Trophoblast cell (in vitro differentiated cells and primary cell): ENCODE measurements at regions not wholly inside any gene's neighbourhood (a gene's known extent, or its start where the extent isn't known, plus 50 kb on each side); places are given as distances from the start of the nearest gene placed in this dataset.
"Not testable (repeated sequence)": the region's sequence is repeated elsewhere in the genome, so short reads cannot be mapped to it uniquely, and the experiment has no call there.

Experiments used
- DNase-seq, 2 donors: peaks; one replicate each; pipeline ENCODE4 v3.0.0-alpha.2; 2016
- H2AFZ ChIP-seq: 2 replicates; pipeline ENCODE4 v1.6.1; 2013; ENCODE audit warnings: low read length, moderate library complexity, mild to moderate bottlenecking; ENCODE audit not compliant: insufficient read depth, poor library complexity
- H2AK5ac ChIP-seq: 2 replicates; pipeline ENCODE4 v1.6.1; 2013; ENCODE audit warnings: mild to moderate bottlenecking, low read length
- H2BK120ac ChIP-seq: 2 replicates; pipeline ENCODE4 v1.6.1; 2013; ENCODE audit warnings: low read length, mild to moderate bottlenecking, moderate library complexity; ENCODE audit not compliant: insufficient read depth, poor library complexity
- H2BK12ac ChIP-seq: 2 replicates; pipeline ENCODE4 v1.6.1; 2013; ENCODE audit warnings: mild to moderate bottlenecking, low read length, moderate library complexity
- H2BK5ac ChIP-seq: 2 replicates; pipeline ENCODE4 v1.6.1; 2013; ENCODE audit warnings: low read length, low read depth, moderate library complexity, mild to moderate bottlenecking; ENCODE audit not compliant: poor library complexity
- H3K14ac ChIP-seq: 2 replicates; pipeline ENCODE4 v1.6.1; 2013; ENCODE audit warnings: mild to moderate bottlenecking, low read length
- H3K18ac ChIP-seq: 2 replicates; pipeline ENCODE4 v1.6.1; 2013; ENCODE audit warnings: mild to moderate bottlenecking, low read length
- H3K23ac ChIP-seq: 2 replicates; pipeline ENCODE4 v1.6.1; 2013; ENCODE audit warnings: low read length
- H3K27ac ChIP-seq: 2 replicates; pipeline ENCODE4 v1.5.1; 2013; ENCODE audit warnings: low read depth, mild to moderate bottlenecking, inconsistent platforms, low read length, moderate library complexity
- H3K27me3 ChIP-seq: 2 replicates; pipeline ENCODE4 v1.6.1; 2013; ENCODE audit warnings: inconsistent platforms, mild to moderate bottlenecking, low read length, moderate library complexity; ENCODE audit not compliant: insufficient read depth
- H3K36me3 ChIP-seq, 2 experiments: 1 replicate in 1 of 2; 2 replicates in 1 of 2; pipeline ENCODE4 v1.6.1; 2013; ENCODE audit warnings: low read length in 2 of 2, mild to moderate bottlenecking in 2 of 2, moderate library complexity in 1 of 2; ENCODE audit not compliant: insufficient read depth in 2 of 2, control insufficient read depth in 1 of 2
- H3K4ac ChIP-seq: 2 replicates; pipeline ENCODE4 v1.6.1; 2013; ENCODE audit warnings: low read depth, mild to moderate bottlenecking, low read length, moderate library complexity
- H3K4me1 ChIP-seq, 2 experiments: 1 replicate in 1 of 2; 2 replicates in 1 of 2; pipeline ENCODE4 v1.6.1; 2013; ENCODE audit warnings: low read length in 2 of 2, mild to moderate bottlenecking in 2 of 2, moderate library complexity in 1 of 2; ENCODE audit not compliant: insufficient read depth in 2 of 2, control insufficient read depth in 1 of 2
- H3K4me2 ChIP-seq: 2 replicates; pipeline ENCODE4 v1.6.1; 2013; ENCODE audit warnings: inconsistent platforms, mild to moderate bottlenecking, low read length, moderate library complexity
- H3K4me3 ChIP-seq: 2 replicates; pipeline ENCODE4 v1.5.1; 2013; ENCODE audit warnings: mild to moderate bottlenecking, low read depth, low read length, inconsistent platforms
- H3K79me1 ChIP-seq: one replicate; pipeline ENCODE4 v1.6.1; 2013; ENCODE audit warnings: low read length
- H3K79me2 ChIP-seq: 2 replicates; pipeline ENCODE4 v1.6.1; 2013; ENCODE audit warnings: low read length, mild to moderate bottlenecking; ENCODE audit not compliant: control insufficient read depth, insufficient read depth, poor library complexity
- H3K9ac ChIP-seq: 2 replicates; pipeline ENCODE4 v1.6.1; 2013; ENCODE audit warnings: mild to moderate bottlenecking, low read length
- H3K9me3 ChIP-seq: 2 replicates; pipeline ENCODE4 v1.6.1; 2013; ENCODE audit warnings: low read depth, mild to moderate bottlenecking, control low read depth, inconsistent platforms, low read length; ENCODE audit not compliant: insufficient read depth
- H4K12ac ChIP-seq: 2 replicates; pipeline ENCODE4 v1.6.1; 2013; ENCODE audit warnings: low read depth, mild to moderate bottlenecking, low read length, moderate library complexity
- H4K8ac ChIP-seq: 2 replicates; pipeline ENCODE4 v1.6.1; 2013; ENCODE audit warnings: low read depth, mild to moderate bottlenecking, low read length, moderate library complexity
- H4K91ac ChIP-seq: one replicate; pipeline ENCODE4 v1.6.1; 2013; ENCODE audit warnings: low read depth, mild to moderate bottlenecking, low read length, moderate library complexity
- WGBS: extraction: QIAGEN DNeasy Blood & Tissue Kit; methylation state at CpG from one replicate; pipeline ENCODE4 v1.1.7; 2013; ENCODE audit warnings: missing lambda C conversion rate; ENCODE audit not compliant: insufficient read length, insufficient coverage; ENCODE audit errors: extremely low coverage; 5-methylcytosine and 5-hydroxymethylcytosine counted together

- Histone ChIP-seq H4K8ac (no peak overlapping the region), H4K91ac (no peak overlapping the region), H3K36me3 (no peaks in the 10 kb centered on the region), H3K4me2 (no peak overlapping the region), H2AFZ (no peak overlapping the region), H2BK5ac (no peak overlapping the region), H2AK5ac (no peak overlapping the region), H3K14ac (no peak overlapping the region), H3K4me3 (no peak overlapping the region), H3K4me1 (no peaks in the 10 kb centered on the region), H3K79me1 (no peaks in the 10 kb centered on the region), H3K18ac (no peak overlapping the region), H3K27ac (no peak overlapping the region), H2BK12ac (no peak overlapping the region), H3K23ac (no peak overlapping the region), H3K9me3 (no peaks in the 10 kb centered on the region), H3K4ac (no peak overlapping the region), H4K12ac (no peak overlapping the region), H2BK120ac (no peak overlapping the region), H3K79me2 (no peaks in the 10 kb centered on the region), H3K9ac (no peak overlapping the region), H3K27me3 (no peaks in the 10 kb centered on the region)
- DNase-seq = no peak
- WGBS = no CpG with 5 or more reads among the region's 2 CpGs
These were observed 126.9 kb upstream of the BCOR start for GRCh38 chrX:40224658-40225057.

GRCh38 chrX:40222612-40223011 is 124.9 kb upstream of the BCOR start:
- not testable (repeated sequence) for H3K79me1 ChIP-seq, H3K4me2 ChIP-seq, H3K79me2 ChIP-seq, H4K12ac ChIP-seq, H3K4me1 ChIP-seq, H3K4me3 ChIP-seq, H3K9ac ChIP-seq, H3K36me3 ChIP-seq, H4K8ac ChIP-seq, H2BK120ac ChIP-seq, H3K18ac ChIP-seq, H3K27ac ChIP-seq, H3K9me3 ChIP-seq, DNase-seq, H3K14ac ChIP-seq, H3K4ac ChIP-seq, H2AFZ ChIP-seq, H4K91ac ChIP-seq, H2BK12ac ChIP-seq, H2BK5ac ChIP-seq, H3K27me3 ChIP-seq, H2AK5ac ChIP-seq, H3K23ac ChIP-seq

GRCh38 chrX:40213092-40213491 is 115.3 kb upstream of the BCOR start:
- Histone ChIP-seq H3K9me3 (no peaks in the 10 kb centered on the region), H4K8ac (no peak overlapping the region), H2BK120ac (no peak overlapping the region), H3K36me3 (no peaks in the 10 kb centered on the region), H3K18ac (no peak overlapping the region), H3K23ac (no peak overlapping the region), H2BK5ac (no peak overlapping the region), H3K9ac (no peak overlapping the region), H3K4me2 (no peak overlapping the region), H4K12ac (no peak overlapping the region), H4K91ac (no peak overlapping the region), H3K27ac (no peak overlapping the region), H3K4me3 (no peak overlapping the region), H3K27me3 (no peaks in the 10 kb centered on the region), H2AK5ac (no peak overlapping the region), H3K14ac (no peak overlapping the region), H3K79me2 (no peaks in the 10 kb centered on the region), H3K79me1 (no peaks in the 10 kb centered on the region), H2BK12ac (no peak overlapping the region), H3K4me1 (no peaks in the 10 kb centered on the region), H3K4ac (no peak overlapping the region), H2AFZ (no peak overlapping the region)
- no peak for DNase-seq
- no CpG with 5 or more reads among the region's 3 CpGs for WGBS

GRCh38 chrX:40209951-40210617 is 112.3 kb upstream of the BCOR start:
- no peak overlapping the region for H2BK120ac ChIP-seq
- DNase-seq = no peak
- H3K27ac ChIP-seq = no peak overlapping the region
- H3K4me1 ChIP-seq = no peaks in the 10 kb centered on the region
- no peak overlapping the region for H2BK12ac ChIP-seq
- no peaks in the 10 kb centered on the region for H3K79me1 ChIP-seq
- WGBS = no CpG with 5 or more reads among the region's 4 CpGs
- H3K9me3 ChIP-seq = no peaks in the 10 kb centered on the region
- no peak overlapping the region for H2BK5ac ChIP-seq
- H3K4ac ChIP-seq = no peak overlapping the region
- H3K79me2 ChIP-seq = no peaks in the 10 kb centered on the region
- no peak overlapping the region for H3K23ac ChIP-seq
- no peak overlapping the region for H4K12ac ChIP-seq
- H2AFZ ChIP-seq = no peak overlapping the region
- H4K8ac ChIP-seq = no peak overlapping the region
- no peak overlapping the region for H3K18ac ChIP-seq
- H3K36me3 ChIP-seq = no peaks in the 10 kb centered on the region
- no peak overlapping the region for H3K4me2 ChIP-seq
- H2AK5ac ChIP-seq = no peak overlapping the region
- H4K91ac ChIP-seq = no peak overlapping the region
- no peak overlapping the region for H3K4me3 ChIP-seq
- no peak overlapping the region for H3K9ac ChIP-seq
- H3K14ac ChIP-seq = no peak overlapping the region
- H3K27me3 ChIP-seq = no peaks in the 10 kb centered on the region
